ENCODE measurements at regions not wholly inside any gene's neighbourhood (a gene's known extent, or its start where the extent isn't known, plus 50 kb on each side); places are given as distances from the start of the nearest gene placed in this dataset.
"Not testable (repeated sequence)": the region's sequence is repeated elsewhere in the genome, so short reads cannot be mapped to it uniquely, and the experiment has no call there.

GRCh38 chr15:21174761-21175160 lies 265.5 kb downstream of the POTEB3 start:
- DNase-seq (ENCODE audit: low read depth in 1 of 2, low spot score in 1 of 2) = not testable (repeated sequence)

- not testable (repeated sequence) for DNase-seq (ENCODE audit: low read depth in 1 of 2, low spot score in 1 of 2)
These were observed 285.3 kb upstream of the POTEB2 start for GRCh38 chr15:21151203-21151966.

GRCh38 chr15:21148136-21148535 lies 282.0 kb upstream of the POTEB2 start:
- DNase-seq (ENCODE audit: low read depth in 1 of 2, low spot score in 1 of 2) = not testable (repeated sequence)

- DNase-seq (ENCODE audit: low read depth in 1 of 2, low spot score in 1 of 2) = not testable (repeated sequence)
These were observed 267.8 kb upstream of the POTEB2 start for GRCh38 chr15:21133893-21134292.

GRCh38 chr15:21112271-21113053 lies 246.3 kb upstream of the POTEB2 start:
- not testable (repeated sequence) for DNase-seq (ENCODE audit: low read depth in 1 of 2, low spot score in 1 of 2)

- DNase-seq (ENCODE audit: low read depth in 1 of 2, low spot score in 1 of 2) = not testable (repeated sequence)
These were observed 245.7 kb upstream of the POTEB2 start for GRCh38 chr15:21111861-21112260.

GRCh38 chr15:21111172-21111571 lies 245.1 kb upstream of the POTEB2 start:
- DNase-seq (ENCODE audit: low read depth in 1 of 2, low spot score in 1 of 2) = not testable (repeated sequence)

GRCh38 chr15:21110187-21110804 lies 244.2 kb upstream of the POTEB2 start:
- peak in 1 of 2 donors; percentile 24 for DNase-seq (ENCODE audit: low read depth in 1 of 2, low spot score in 1 of 2)

GRCh38 chr15:21108384-21108783 lies 242.3 kb upstream of the POTEB2 start:
- not testable (repeated sequence) for DNase-seq (ENCODE audit: low read depth in 1 of 2, low spot score in 1 of 2)

GRCh38 chr15:21107399-21108381 lies 241.6 kb upstream of the POTEB2 start:
- DNase-seq (ENCODE audit: low read depth in 1 of 2, low spot score in 1 of 2) = peak in 1 of 2 donors; percentile 26

GRCh38 chr15:21096599-21096998 lies 230.5 kb upstream of the POTEB2 start:
- DNase-seq (ENCODE audit: low read depth in 1 of 2, low spot score in 1 of 2) = not testable (repeated sequence)

- DNase-seq (ENCODE audit: low read depth in 1 of 2, low spot score in 1 of 2) = not testable (repeated sequence)
These were observed 213.4 kb upstream of the POTEB2 start for GRCh38 chr15:21079544-21079943.

- DNase-seq (ENCODE audit: low read depth in 1 of 2, low spot score in 1 of 2) = not testable (repeated sequence)
These were observed 202.8 kb upstream of the POTEB2 start for GRCh38 chr15:21068917-21069316.

GRCh38 chr15:21063512-21063911 lies 197.4 kb upstream of the POTEB2 start:
- not testable (repeated sequence) for DNase-seq (ENCODE audit: low read depth in 1 of 2, low spot score in 1 of 2)

- DNase-seq (ENCODE audit: low read depth in 1 of 2, low spot score in 1 of 2) = not testable (repeated sequence)
These were observed 196.6 kb upstream of the POTEB2 start for GRCh38 chr15:21062619-21063163.

GRCh38 chr15:21051866-21052265 lies 185.8 kb upstream of the POTEB2 start:
- DNase-seq (ENCODE audit: low read depth in 1 of 2, low spot score in 1 of 2) = not testable (repeated sequence)

- not testable (repeated sequence) for DNase-seq (ENCODE audit: low read depth in 1 of 2, low spot score in 1 of 2)
These were observed 165.6 kb upstream of the POTEB2 start for GRCh38 chr15:21031703-21032102.

- DNase-seq (ENCODE audit: low read depth in 1 of 2, low spot score in 1 of 2) = not testable (repeated sequence)
These were observed 162.9 kb upstream of the POTEB2 start for GRCh38 chr15:21029001-21029400.

- not testable (repeated sequence) for DNase-seq (ENCODE audit: low read depth in 1 of 2, low spot score in 1 of 2)
These were observed 161.8 kb upstream of the POTEB2 start for GRCh38 chr15:21027942-21028341.

- not testable (repeated sequence) for DNase-seq (ENCODE audit: low read depth in 1 of 2, low spot score in 1 of 2)
These were observed 160.7 kb upstream of the POTEB2 start for GRCh38 chr15:21026848-21027247.

All from activated CD4-positive, alpha-beta T cell treated with anti-CD3 and anti-CD28 coated beads, Interleukin-2, amount 50 U/mL, for 24 hours (primary cell).